IMR-90 (cell line): ENCODE measurements at regions not wholly inside any gene's neighbourhood (a gene's known extent, or its start where the extent isn't known, plus 50 kb on each side); places are given as distances from the start of the nearest gene placed in this dataset.

Experiments used
- ATAC-seq: fragments of 200-7000 bp; cut with Tn5 transposase; 2 replicates; pipeline ENCODE4 v1.9.1; 2020; ENCODE audit warnings: low read depth, mild to moderate bottlenecking, moderate library complexity
- BruUV-seq: library from RNA; stranded (reverse); fragments of 400-500 nt; replicated peaks from 2 replicates; lab custom pipeline; 2021; lab: Mats Ljungman, UMichigan
- CTCF ChIA-PET: fragments of 300-600 bp; formaldehyde crosslinking; extraction: SDS; loops from one replicate; lab custom pipeline; 2021; ENCODE audit warnings: antibody characterized with exemption; lab: Yijun Ruan, JAX
- POLR2A ChIA-PET: fragments of 300-600 bp; sonication (Branson Sonifier 250); formaldehyde crosslinking; loops from one replicate; lab custom pipeline; 2022; ENCODE audit warnings: antibody characterized with exemption; ENCODE audit not compliant: unreplicated experiment; lab: Charles Lee
- DNase-seq: peaks from one replicate; pipeline ENCODE4 v3.0.0; 2013
- H2AFZ ChIP-seq: replicated peaks from 2 replicates; pipeline ENCODE3; 2013; ENCODE audit warnings: low read length, mild to moderate bottlenecking; ENCODE audit not compliant: poor library complexity
- H2AK5ac ChIP-seq: 2 replicates; pipeline ENCODE4 v1.6.1; 2013; ENCODE audit warnings: low read depth, low read length, inconsistent platforms
- H2AK9ac ChIP-seq: replicated peaks from 2 replicates; pipeline ENCODE3; 2013; ENCODE audit warnings: mild to moderate bottlenecking, low read depth, low read length, moderate library complexity; ENCODE audit not compliant: poor library complexity
- H2BK120ac ChIP-seq: 2 replicates; pipeline ENCODE4 v1.6.1; 2013; ENCODE audit warnings: low read depth, low read length, inconsistent platforms
- H2BK15ac ChIP-seq: 3 replicates; pipeline ENCODE4 v1.6.1; 2013; ENCODE audit warnings: low read depth, low read length, inconsistent platforms
- H2BK20ac ChIP-seq: 2 replicates; pipeline ENCODE4 v1.6.1; 2013; ENCODE audit warnings: low read depth, mild to moderate bottlenecking, inconsistent platforms, low read length, moderate library complexity
- H2BK5ac ChIP-seq: 2 replicates; pipeline ENCODE4 v1.6.1; 2013; ENCODE audit warnings: mild to moderate bottlenecking, low read depth, low read length, inconsistent platforms; ENCODE audit not compliant: poor library complexity, severe bottlenecking
- H3K14ac ChIP-seq: replicated peaks from 2 replicates; pipeline ENCODE4 v1.6.1; 2013; ENCODE audit warnings: low read depth, low read length, inconsistent platforms
- H3K18ac ChIP-seq: 2 replicates; pipeline ENCODE4 v1.6.1; 2013; ENCODE audit warnings: low read depth, low read length, control low read depth
- H3K23ac ChIP-seq: 2 replicates; pipeline ENCODE4 v1.6.1; 2013; ENCODE audit warnings: low read depth, low read length, inconsistent platforms
- H3K27ac ChIP-seq: 2 replicates; pipeline ENCODE4 v1.5.1; 2013; ENCODE audit warnings: mild to moderate bottlenecking, control low read depth, low read length; ENCODE audit not compliant: insufficient read depth
- H3K27me3 ChIP-seq: 2 replicates; pipeline ENCODE4 v1.6.1; 2013; ENCODE audit warnings: low read length; ENCODE audit not compliant: control insufficient read depth, insufficient read depth
- H3K36me3 ChIP-seq: 2 replicates; pipeline ENCODE4 v1.6.1; 2013; ENCODE audit warnings: low read length, mixed read lengths; ENCODE audit not compliant: control insufficient read depth, insufficient read depth
- H3K4ac ChIP-seq: 2 replicates; pipeline ENCODE4 v1.6.1; 2013; ENCODE audit warnings: low read depth, low read length, inconsistent platforms
- H3K4me1 ChIP-seq: 2 replicates; pipeline ENCODE4 v1.6.1; 2013; ENCODE audit warnings: low read length, mixed read lengths; ENCODE audit not compliant: control insufficient read depth, insufficient read depth
- H3K4me2 ChIP-seq: 2 replicates; pipeline ENCODE4 v1.6.1; 2013; ENCODE audit warnings: low read depth, mild to moderate bottlenecking, control low read depth, low read length, moderate library complexity
- H3K4me3 ChIP-seq: 2 replicates; pipeline ENCODE4 v1.5.1; 2013; ENCODE audit warnings: low read depth, mild to moderate bottlenecking, control low read depth, low read length, moderate library complexity; ENCODE audit not compliant: insufficient read depth
- H3K56ac ChIP-seq: 2 replicates; pipeline ENCODE4 v1.6.1; 2013; ENCODE audit warnings: low read length, inconsistent platforms; ENCODE audit not compliant: insufficient read depth; ENCODE audit errors: extremely low read depth
- H3K79me1 ChIP-seq, 2 experiments: 2 replicates each; pipeline ENCODE4 v1.6.1; 2013; ENCODE audit warnings: low read length in 2 of 2, inconsistent platforms in 1 of 2, low read depth in 1 of 2
- H3K9ac ChIP-seq: 2 replicates; pipeline ENCODE4 v1.6.1; 2013; ENCODE audit warnings: low read depth, low read length, control low read depth
- H3K9me1 ChIP-seq: 2 replicates; pipeline ENCODE4 v1.6.1; 2013; ENCODE audit warnings: low read length, inconsistent platforms; ENCODE audit not compliant: insufficient read depth
- H3K9me3 ChIP-seq: 2 replicates; pipeline ENCODE4 v1.6.1; 2013; ENCODE audit warnings: low read length; ENCODE audit not compliant: control insufficient read depth, insufficient read depth
- H4K20me1 ChIP-seq: 2 replicates; pipeline ENCODE4 v1.6.1; 2013; ENCODE audit warnings: low read length, inconsistent platforms; ENCODE audit not compliant: insufficient read depth
- H4K5ac ChIP-seq: 2 replicates; pipeline ENCODE4 v1.6.1; 2013; ENCODE audit warnings: mild to moderate bottlenecking, low read depth, low read length, control low read depth
- H4K8ac ChIP-seq, 2 experiments: 2 replicates each; pipeline ENCODE4 v1.6.1; 2013; ENCODE audit warnings: low read depth in 2 of 2, low read length in 2 of 2, control low read depth in 1 of 2, inconsistent platforms in 1 of 2
- H4K91ac ChIP-seq: 2 replicates; pipeline ENCODE4 v1.6.1; 2013; ENCODE audit warnings: low read depth, low read length, inconsistent platforms; ENCODE audit not compliant: insufficient read depth
- BHLHE40 ChIP-seq: fragments of 150-350 bp; IDR thresholded peaks from 2 replicates; pipeline ENCODE4 v1.6.1; 2016; ENCODE audit warnings: mild to moderate bottlenecking, low read depth, low read length
- CEBPB ChIP-seq: IDR thresholded peaks from 2 replicates; pipeline ENCODE4 v1.6.1; 2012; ENCODE audit warnings: low read depth, low read length, improper control_type of control experiment
- CHD1 ChIP-seq: IDR thresholded peaks from 2 replicates; pipeline ENCODE4 v1.6.1; 2012; ENCODE audit warnings: low read depth, low read length, improper control_type of control experiment
- FOS ChIP-seq: fragments of 150-350 bp; IDR thresholded peaks from 2 replicates; pipeline ENCODE4 v1.6.1; 2016; ENCODE audit warnings: low read depth, low read length
- MAFK ChIP-seq: IDR thresholded peaks from 2 replicates; pipeline ENCODE4 v1.6.1; 2012; ENCODE audit warnings: low read depth, low read length, improper control_type of control experiment
- MAZ ChIP-seq: IDR thresholded peaks from 2 replicates; pipeline ENCODE4 v1.6.1; 2012; ENCODE audit warnings: low read depth, mild to moderate bottlenecking, low read length, improper control_type of control experiment, moderate library complexity, borderline replicate concordance
- MXI1 ChIP-seq: IDR thresholded peaks from 2 replicates; pipeline ENCODE4 v1.6.1; 2012; ENCODE audit warnings: low read depth, mild to moderate bottlenecking, low read length, moderate library complexity, borderline replicate concordance
- NFE2L2 ChIP-seq: fragments of 150-350 bp; IDR thresholded peaks from 2 replicates; pipeline ENCODE4 v1.6.1; 2016; ENCODE audit warnings: low read depth, mild to moderate bottlenecking, low read length
- POLR2A ChIP-seq: IDR thresholded peaks from 2 replicates; pipeline ENCODE4 v1.6.1; 2012; ENCODE audit warnings: mild to moderate bottlenecking, low read depth, low read length
- RAD21 ChIP-seq: IDR thresholded peaks from 2 replicates; pipeline ENCODE4 v1.6.1; 2012; ENCODE audit warnings: low read length, improper control_type of control experiment
- RCOR1 ChIP-seq: IDR thresholded peaks from 2 replicates; pipeline ENCODE4 v1.6.1; 2012; ENCODE audit warnings: mild to moderate bottlenecking, low read length, improper control_type of control experiment; ENCODE audit not compliant: insufficient replicate concordance
- RFX5 ChIP-seq: IDR thresholded peaks from 2 replicates; pipeline ENCODE4 v1.8.0; 2012; ENCODE audit warnings: low read depth, mild to moderate bottlenecking, low read length, moderate library complexity
- SMC3 ChIP-seq: fragments of 150-350 bp; IDR thresholded peaks from 2 replicates; pipeline ENCODE4 v1.6.1; 2016; ENCODE audit warnings: low read depth, mild to moderate bottlenecking, antibody characterized with exemption, low read length, moderate library complexity
- WGBS, 2 experiments: methylation state at CpG; one replicate each; pipeline versions ENCODE4 v1.1.5 to v1.1.7; 2013; ENCODE audit warnings: missing lambda C conversion rate in 2 of 2; ENCODE audit not compliant: insufficient read length in 1 of 2; ENCODE audit errors: extremely low coverage in 2 of 2; 5-methylcytosine and 5-hydroxymethylcytosine counted together
- dilution Hi-C: fragments of 300-500 bp; cut with HindIII; formaldehyde crosslinking; loops from one replicate; pipeline ENCODE4 v1.14.3; 2018; ENCODE audit warnings: low sequenced_read_pairs; ENCODE audit not compliant: unreplicated experiment
- in situ Hi-C: fragments of 300-500 bp; cut with MboI; formaldehyde crosslinking; loops from 3 replicates; pipeline ENCODE4 v1.14.3; 2019; ENCODE audit warnings: low sequenced_read_pairs, inconsistent platforms, mixed read lengths
- intact Hi-C: fragments of 100-400 bp; cut with micrococcal nuclease; formaldehyde crosslinking; loops from 2 replicates; pipeline ENCODE4 v1.10.0; 2022
- TF ChIP-seq, protein P1 (sequence below): fragments of 150-350 bp; IDR thresholded peaks from 2 replicates; pipeline ENCODE4 v1.6.1; 2016; ENCODE audit warnings: low read depth, mild to moderate bottlenecking, low read length, moderate library complexity, borderline replicate concordance
- TF ChIP-seq, protein P2 (sequence below): fragments of 150-350 bp; IDR thresholded peaks from 2 replicates; pipeline ENCODE4 v1.6.1; 2017; ENCODE audit warnings: mild to moderate bottlenecking, antibody characterized with exemption, low read length, low read depth
- TF ChIP-seq, protein P3 (sequence below): conservative IDR thresholded peaks from 2 replicates; pipeline ENCODE4 v1.5.1; 2012; ENCODE audit warnings: mild to moderate bottlenecking, low read depth, low read length, improper control_type of control experiment

DNA sequence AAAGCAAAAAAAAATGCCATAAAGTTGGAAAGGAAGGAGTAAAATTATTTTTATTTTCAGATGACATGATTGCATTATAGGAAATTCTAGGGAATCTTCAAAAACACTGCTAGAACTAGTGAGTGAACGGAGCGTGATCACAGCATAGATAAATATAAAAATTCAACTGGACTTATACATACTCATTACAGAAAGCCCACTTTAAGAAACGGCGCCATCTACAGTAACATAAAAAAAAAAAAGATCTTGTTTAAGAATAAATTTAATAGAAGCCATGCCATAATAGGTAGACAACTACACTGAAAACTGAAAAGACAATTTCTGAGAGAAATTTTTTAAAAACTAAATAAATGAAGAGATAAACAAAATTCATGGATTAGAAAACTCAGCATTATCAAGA, 623.1 kb upstream of the MGMT start:
- no peak overlapping the region for H3K4me2 ChIP-seq
- peaks cover 7% of the 10 kb centered on the region for H3K9me3 ChIP-seq
- H2BK120ac ChIP-seq = no peak overlapping the region
- no peaks in the 10 kb centered on the region for H3K9me1 ChIP-seq
- H4K5ac ChIP-seq = no peak overlapping the region
- no peak overlapping the region for H3K14ac ChIP-seq
- H4K8ac ChIP-seq = no peak overlapping the region
- intact Hi-C loops (no loop called here), dilution Hi-C loops (no loop called here), in situ Hi-C loops (no loop called here)
- no peak overlapping the region for H3K23ac ChIP-seq
- H2AFZ ChIP-seq = no peak overlapping the region
- TF ChIP-seq NFE2L2 (no peak), RAD21 (no peak), FOS (no peak), POLR2A (no peak), BHLHE40 (no peak), MAZ (no peak), SMC3 (no peak), MXI1 (no peak), MAFK (no peak), CEBPB (no peak), RFX5 (no peak), CHD1 (no peak), RCOR1 (no peak)
- TF ChIP-seq, protein P1, sequence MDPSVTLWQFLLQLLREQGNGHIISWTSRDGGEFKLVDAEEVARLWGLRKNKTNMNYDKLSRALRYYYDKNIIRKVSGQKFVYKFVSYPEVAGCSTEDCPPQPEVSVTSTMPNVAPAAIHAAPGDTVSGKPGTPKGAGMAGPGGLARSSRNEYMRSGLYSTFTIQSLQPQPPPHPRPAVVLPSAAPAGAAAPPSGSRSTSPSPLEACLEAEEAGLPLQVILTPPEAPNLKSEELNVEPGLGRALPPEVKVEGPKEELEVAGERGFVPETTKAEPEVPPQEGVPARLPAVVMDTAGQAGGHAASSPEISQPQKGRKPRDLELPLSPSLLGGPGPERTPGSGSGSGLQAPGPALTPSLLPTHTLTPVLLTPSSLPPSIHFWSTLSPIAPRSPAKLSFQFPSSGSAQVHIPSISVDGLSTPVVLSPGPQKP = no peak
- TF ChIP-seq, protein P2, sequence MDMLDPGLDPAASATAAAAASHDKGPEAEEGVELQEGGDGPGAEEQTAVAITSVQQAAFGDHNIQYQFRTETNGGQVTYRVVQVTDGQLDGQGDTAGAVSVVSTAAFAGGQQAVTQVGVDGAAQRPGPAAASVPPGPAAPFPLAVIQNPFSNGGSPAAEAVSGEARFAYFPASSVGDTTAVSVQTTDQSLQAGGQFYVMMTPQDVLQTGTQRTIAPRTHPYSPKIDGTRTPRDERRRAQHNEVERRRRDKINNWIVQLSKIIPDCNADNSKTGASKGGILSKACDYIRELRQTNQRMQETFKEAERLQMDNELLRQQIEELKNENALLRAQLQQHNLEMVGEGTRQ = no peak
- TF ChIP-seq, protein P3, sequence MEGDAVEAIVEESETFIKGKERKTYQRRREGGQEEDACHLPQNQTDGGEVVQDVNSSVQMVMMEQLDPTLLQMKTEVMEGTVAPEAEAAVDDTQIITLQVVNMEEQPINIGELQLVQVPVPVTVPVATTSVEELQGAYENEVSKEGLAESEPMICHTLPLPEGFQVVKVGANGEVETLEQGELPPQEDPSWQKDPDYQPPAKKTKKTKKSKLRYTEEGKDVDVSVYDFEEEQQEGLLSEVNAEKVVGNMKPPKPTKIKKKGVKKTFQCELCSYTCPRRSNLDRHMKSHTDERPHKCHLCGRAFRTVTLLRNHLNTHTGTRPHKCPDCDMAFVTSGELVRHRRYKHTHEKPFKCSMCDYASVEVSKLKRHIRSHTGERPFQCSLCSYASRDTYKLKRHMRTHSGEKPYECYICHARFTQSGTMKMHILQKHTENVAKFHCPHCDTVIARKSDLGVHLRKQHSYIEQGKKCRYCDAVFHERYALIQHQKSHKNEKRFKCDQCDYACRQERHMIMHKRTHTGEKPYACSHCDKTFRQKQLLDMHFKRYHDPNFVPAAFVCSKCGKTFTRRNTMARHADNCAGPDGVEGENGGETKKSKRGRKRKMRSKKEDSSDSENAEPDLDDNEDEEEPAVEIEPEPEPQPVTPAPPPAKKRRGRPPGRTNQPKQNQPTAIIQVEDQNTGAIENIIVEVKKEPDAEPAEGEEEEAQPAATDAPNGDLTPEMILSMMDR = no peak
- no peak overlapping the region for H2BK5ac ChIP-seq
- no peak overlapping the region for H3K4ac ChIP-seq
- no peak overlapping the region for H3K4me3 ChIP-seq
- H4K91ac ChIP-seq = no peak overlapping the region
- no peaks in the 10 kb centered on the region for H3K27me3 ChIP-seq
- no peak overlapping the region for H2AK5ac ChIP-seq
- ChIA-PET CTCF (no interaction called here), POLR2A (no interaction called here)
- no peak overlapping the region for H3K27ac ChIP-seq
- H2BK20ac ChIP-seq = no peak overlapping the region
- no peaks in the 10 kb centered on the region for H3K79me1 ChIP-seq
- H2AK9ac ChIP-seq = no peak overlapping the region
- BruUV-seq = no TSS peak
- DNase-seq (no peak), ATAC-seq (no peak)
- H3K4me1 ChIP-seq = no peaks in the 10 kb centered on the region
- no peak overlapping the region for H3K56ac ChIP-seq
- H2BK15ac ChIP-seq = no peak overlapping the region
- no peak overlapping the region for H3K18ac ChIP-seq
- H3K9ac ChIP-seq = no peak overlapping the region
- no peaks in the 10 kb centered on the region for H3K36me3 ChIP-seq
- H4K20me1 ChIP-seq = no peaks in the 10 kb centered on the region
- no CpG with 5 or more reads among the region's 4 CpGs for WGBS, 2 experiments
